Activated CD4-positive, alpha-beta T cell treated with anti-CD3 and anti-CD28 coated beads, Interleukin-2, amount 50 U/mL, for 24 hours (primary cell): ENCODE measurements at regions not wholly inside any gene's neighbourhood (a gene's known extent, or its start where the extent isn't known, plus 50 kb on each side); places are given as distances from the start of the nearest gene placed in this dataset.

Experiments used
- DNase-seq, 2 donors: peaks; one replicate each; pipeline ENCODE4 v3.0.0-alpha.2; 2020; ENCODE audit warnings: low read depth in 1 of 2, low spot score in 1 of 2

DNA sequence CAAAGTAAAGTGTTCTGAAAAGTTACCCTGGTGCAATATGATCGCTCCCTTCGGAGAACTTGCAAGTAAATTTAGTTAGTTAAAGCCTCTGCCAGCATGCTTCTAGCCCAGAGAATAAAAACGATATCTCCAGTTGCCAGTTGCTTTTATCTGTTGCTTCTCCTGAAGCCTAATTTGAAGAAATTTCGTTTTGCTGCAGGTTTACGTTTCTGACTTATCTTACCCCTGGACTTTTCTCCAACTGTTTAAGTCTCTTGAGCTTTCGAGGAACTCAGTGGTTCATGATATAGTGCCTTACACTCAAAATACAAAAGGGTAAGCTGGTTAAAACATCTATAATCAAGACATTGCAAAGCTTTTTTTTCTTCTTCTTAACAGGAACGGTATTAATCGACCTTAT is 131.1 kb downstream of the FAM161A start:
- no peak for DNase-seq

DNA sequence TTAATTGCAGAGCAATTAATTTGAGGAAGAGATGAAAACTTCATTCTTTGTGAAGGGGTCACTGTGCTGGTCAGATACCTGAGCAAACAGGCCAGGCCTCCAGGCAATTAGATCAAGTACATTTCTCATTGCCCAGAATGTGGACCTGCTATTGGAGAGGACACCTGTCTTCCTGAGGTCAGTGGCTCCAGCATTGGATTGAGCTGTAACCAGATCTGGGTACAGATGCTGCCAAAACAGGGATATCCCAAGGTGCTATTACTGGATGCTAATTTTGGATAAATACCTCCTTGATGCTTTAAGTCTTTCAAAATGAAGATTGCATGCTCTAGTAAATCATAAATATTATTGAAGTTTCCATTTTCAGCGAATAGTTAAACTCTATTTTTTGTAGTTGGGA is 131.5 kb downstream of the FAM161A start:
- no peak for DNase-seq

DNA sequence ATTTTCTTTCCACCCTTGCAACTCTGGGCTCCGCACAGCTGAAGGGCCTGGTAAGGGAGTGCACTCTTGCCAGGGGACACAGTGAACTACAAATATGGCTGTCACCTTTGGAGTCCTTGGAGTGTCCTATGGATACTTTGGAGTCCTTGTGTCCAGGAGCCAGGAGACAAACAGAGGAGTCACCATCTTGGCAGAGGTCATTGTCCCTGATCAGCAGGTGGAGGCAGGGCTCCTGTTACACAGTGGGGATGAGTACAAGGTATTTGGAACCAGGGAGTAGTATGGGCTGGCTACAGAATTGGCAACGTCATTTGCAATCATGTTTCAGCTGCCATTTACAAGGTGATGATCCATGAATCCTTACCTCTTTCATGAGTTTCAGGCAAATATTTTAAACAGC is 132.5 kb downstream of the FAM161A start:
- no peak for DNase-seq

DNA sequence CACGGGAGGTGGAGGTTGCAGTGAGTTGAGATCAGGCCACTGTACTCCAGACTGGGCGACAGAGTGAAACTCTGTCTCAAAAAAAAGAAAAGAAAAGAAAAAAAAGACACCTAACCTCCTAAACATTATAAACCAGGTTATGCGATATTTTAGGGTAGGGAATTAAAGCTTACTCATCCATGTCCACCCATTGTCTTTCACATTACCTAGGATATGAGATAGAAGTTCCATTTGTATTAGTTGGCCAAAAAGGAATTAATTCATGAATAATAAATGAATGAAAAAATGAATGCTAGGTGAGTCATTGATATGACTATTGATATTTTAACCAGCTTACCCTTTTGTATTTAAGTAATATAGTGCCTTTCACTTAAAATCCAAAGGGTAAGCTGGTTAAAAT is 132.9 kb downstream of the FAM161A start:
- DNase-seq, result no peak

DNA sequence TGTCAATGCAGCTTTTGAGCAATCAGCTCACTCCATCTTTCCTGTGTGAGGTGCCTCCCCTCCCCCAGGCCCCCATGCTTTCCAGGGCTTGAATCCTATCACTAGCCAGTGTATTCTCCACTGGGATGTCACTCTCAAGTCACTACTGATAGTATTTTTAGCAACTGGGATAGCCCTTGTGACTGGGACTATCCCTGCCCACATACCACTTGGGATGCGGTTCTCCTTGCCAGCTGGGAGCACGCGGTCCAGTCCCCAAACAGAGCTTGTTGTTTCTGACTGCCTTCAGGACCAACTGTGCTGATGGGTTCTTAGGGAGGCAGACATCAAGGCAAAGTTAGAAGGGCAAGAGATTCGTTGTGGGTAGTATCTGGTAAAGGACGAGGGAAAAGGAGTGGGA is 134.9 kb downstream of the FAM161A start:
- DNase-seq, result no peak

DNA sequence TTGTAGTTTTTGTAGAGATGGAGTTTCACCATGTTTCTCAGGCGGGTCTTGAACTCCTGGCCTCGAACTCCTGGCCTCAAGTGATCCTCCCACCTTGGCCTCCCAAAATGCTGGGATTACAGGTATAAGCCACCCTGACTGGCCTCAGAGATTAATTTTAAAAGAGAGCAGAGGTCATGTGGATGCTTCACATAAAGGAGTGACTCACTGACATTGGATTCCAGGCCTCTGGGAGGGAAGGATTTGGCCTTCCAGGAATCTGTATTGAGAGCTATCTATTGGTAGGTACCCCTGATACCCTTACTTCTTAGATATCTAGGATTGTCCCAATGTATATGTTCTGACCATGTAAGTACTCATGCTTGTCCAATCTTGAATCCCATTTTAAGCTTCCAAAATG is 138.4 kb downstream of the FAM161A start:
- no peak for DNase-seq

DNA sequence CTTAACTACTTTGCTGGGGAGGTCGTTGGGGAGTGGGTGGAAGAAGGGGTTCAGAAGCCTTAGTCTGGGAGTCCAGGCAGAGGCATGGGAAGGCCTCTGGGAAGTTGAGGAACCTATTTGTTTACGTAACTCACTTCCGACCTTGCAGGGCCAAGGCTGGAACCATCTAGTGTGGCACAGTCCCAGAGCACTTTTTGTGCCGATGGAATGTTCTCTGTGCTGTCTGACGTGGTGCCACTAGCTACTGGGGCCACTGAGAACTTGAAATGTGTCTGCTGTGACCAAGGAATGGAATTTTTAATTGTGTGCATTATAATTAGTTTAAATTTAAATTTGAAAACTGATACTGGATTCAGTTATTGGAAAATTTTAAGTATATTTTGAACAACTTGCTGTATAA is 139.7 kb downstream of the FAM161A start:
- no peak for DNase-seq

DNA sequence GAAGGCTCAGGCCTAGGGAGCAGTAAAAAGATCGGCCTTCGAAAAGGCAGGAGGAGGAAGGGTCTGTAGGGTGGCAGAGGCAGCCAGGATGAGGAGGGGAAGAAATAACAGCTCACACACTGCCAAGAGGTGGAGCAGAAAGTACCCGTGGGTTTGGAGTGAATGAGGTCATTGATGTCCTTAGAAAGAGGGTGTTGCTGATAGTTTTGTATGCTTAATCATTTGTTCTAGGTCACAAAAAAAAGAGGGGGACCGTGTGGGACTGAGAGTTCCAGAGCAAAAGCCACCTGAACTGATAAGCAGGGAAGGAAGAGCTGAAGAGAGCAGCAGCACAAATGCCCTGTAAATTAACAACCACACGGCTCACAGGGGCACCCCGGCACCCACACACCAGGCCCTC is 140.4 kb downstream of the FAM161A start:
- no peak for DNase-seq

DNA sequence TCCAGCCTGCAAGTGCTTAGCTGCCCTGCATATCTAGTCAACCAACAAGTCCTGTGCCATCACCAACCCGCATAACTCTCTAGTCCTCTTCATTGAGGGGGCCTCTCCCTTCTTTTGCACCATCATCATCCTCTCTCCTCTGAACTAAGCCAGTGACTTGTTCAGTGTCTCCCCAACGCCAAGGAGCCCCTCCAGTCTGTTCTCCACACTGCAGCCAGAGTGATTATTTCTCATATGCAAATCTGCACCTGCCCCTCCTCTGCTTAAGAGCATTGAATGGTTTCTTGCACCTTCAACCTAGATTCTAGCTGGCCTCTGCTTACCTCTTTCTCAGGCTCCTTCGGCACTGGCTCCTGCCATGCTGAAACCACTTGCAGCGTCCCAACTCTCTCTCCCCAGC is 141.8 kb downstream of the FAM161A start:
- DNase-seq, result no peak

DNA sequence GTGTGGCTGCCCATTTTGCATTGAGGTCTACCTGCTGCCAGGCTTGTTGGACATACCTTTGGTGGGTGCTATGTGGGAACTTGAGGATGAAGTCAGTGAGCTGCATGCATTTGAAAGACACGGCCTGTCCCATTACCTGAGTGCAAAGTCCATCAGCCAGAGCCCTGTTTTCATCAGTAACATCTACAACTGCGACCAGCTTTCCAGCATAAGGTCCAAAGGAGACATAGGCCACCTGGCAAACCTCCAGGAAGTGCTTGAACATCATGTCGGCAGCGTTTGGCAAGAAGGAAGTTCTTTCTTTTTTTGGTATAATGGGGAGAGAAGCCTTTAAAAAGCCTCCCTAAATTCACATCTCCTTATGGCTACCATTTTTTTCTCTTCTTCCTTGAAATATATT is 143.1 kb downstream of the FAM161A start:
- DNase-seq, result no peak

DNA sequence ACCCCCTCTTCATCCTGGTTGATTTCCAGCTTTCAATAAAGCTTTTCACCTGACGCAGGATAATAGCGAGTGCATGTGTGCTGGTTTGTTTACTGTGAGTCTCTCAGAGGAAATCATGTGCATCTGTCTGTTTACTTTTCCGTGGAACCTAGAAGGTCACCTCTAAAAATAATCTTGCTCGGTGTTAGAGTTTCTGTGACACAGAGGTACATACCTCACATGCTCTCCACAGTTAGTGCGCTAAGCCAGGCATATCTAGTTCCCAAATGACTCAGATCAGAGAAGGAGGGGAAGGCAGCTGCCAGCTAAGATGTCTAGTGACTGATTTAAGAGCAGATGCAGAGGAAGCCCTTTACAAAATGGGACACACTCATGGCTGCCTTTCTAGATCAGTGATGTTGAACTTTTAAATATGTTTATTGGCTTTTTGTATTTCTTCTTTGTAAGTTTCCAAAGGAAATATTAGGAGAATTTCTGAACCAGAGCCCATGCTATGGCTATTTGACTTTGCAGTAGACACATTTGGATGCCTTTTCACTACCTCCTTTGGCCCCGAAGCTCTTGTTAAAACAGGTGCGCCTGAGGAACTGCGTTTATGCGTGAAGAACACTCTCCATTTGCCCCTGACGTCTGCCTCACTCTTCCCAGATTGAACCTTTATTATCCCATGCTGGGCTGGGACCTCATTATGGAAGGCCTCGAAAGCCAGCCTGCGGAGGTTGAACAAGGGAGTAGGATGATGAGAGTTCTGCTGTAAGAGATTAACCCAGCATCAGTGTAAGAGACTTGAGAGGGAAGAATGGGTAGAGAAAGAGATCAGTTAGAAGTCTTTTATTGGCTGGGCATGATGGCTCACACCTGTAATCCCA is 145.6 kb downstream of the FAM161A start:
- DNase-seq, result no peak

DNA sequence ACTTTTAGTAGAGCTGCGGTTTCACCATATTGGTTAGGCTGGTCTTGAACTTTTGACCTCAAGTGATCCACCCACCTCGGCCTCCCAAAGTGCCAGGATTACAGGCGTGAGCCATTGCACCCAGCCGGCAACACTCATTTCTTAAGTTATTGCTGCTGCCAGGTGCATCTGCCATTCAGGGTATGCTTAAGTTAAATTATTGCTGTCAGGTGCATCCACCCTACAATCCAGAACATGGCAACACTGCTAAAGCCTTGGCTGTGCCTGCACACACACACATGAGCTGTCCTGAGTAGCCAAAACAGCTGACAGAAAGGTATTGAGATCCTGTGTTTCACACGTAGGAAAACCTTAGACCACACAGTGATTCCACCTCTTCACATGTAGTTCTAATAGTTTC is 148.2 kb downstream of the FAM161A start:
- no peak for DNase-seq

DNA sequence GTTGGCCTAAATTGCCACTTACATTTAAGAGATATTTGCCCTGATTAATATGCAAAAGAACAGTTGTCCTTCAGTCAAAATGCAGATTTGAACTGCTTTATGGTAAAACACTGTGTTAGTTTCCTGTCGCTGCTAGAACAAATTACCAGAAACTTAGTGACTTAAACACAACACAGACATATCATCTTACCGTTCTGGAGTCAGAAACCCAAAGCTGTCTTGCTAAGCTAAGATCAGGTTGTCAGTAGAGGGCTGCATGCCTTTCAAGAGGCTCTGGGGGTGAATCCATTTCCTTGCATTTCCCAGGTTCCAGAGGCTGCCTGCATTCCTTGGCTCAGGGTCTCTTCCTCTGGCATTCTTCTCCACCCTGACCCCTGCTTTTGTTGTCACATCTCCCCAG is 149.5 kb downstream of the FAM161A start:
- DNase-seq, result no peak

DNA sequence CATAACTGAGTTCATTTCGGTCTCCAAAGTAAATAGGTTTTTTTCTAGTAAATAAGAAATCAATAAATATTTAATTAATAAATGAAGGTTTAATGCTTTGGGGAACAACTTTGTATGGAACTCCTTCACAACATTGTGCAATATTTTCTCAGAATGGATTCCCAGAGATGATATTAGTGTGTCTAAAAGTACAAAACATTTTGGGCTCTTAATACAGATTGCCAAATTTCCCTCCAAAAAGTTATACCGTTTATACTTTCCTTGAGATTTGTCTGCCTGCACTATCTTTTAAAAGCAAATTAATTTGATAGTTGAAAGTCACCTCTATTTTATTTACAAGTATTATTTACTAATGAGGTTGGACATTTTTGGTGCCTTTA is 151.8 kb downstream of the FAM161A start:
- DNase-seq, result no peak

DNA sequence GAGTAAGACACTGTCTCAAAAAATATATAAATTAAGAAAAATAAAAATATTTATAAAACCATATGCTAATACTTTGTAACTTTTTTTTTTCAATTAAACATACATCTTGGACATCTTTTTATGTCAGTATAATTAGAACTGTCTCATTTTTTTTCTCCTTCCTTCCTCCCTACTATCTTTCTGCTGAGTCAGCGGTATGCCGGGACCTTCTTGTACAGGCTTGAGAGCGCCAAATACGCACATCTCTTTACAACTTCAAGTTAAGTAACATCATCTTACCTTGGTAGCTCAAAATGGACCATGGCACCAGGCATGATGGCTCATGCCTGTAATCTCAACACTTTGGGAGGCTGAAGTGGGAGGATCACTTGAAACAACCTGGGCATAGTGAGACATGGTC is 153.4 kb downstream of the FAM161A start:
- DNase-seq, result no peak

DNA sequence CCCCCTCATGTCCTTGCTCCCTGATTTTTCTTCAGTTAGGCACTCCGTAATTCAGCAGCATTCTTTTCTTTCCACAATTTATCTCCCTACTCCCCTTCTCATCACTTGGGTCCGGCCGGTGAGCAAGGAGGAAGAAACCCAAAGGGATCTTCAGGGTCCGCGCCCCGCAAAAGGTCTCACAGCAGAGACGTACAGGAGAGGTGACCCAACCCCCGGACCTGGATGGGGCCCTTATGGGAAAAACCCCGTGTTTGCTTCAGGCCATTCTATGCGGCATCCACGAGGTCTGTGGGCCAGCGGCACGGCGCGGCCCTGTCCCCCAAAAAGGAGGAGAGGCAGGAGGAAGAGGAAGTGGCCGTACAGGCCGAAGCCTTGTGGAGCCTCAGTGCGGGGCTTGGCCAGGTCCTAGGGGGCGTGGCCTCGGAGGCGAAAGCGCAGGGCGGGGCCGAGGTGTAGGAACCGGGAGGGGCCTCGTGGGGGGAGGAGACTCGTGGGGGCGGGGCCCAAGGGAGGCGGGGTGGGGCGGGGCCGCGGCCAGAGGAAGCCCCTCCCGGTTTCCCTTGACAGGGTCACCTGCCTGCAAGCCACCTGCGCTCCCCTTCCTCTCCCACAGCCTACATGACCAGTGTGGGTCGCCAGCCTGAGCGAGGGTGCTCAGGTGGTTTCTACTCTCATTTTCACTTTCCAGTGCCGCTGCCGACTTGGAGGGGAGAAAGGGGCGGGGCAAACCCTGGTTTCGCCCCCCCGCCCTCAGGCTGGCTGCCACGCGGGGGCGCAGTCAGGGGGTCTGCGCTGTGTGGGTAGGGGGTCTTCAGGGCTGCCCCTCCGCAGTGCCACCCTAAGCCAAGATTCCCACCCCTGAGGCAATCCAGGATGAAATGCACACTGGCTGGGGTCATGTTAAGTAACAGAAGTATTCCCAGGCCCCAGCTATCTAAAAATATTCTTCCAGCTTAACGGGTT is 156.4 kb upstream of the XPO1 start:
- peak; percentile 60 to 69 for DNase-seq

DNA sequence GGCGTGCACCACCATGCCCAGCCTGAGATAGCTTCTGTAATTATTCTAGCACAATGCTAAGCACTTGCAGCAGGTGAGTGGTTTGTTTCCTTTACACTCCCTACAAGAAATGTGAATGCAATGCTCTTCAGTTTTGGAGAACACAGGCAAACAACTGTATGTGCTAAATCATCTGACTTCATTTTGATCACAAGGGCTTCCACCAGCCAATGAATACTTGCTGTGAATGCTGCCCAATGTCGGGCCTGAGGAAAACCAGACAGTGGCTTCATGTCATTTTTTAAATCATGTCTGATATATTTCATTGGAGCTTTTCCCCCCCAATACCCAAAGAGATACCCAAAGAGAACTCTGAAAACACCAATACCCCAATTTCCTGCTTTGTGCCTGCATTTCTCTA is 155.6 kb upstream of the XPO1 start:
- no peak for DNase-seq

DNA sequence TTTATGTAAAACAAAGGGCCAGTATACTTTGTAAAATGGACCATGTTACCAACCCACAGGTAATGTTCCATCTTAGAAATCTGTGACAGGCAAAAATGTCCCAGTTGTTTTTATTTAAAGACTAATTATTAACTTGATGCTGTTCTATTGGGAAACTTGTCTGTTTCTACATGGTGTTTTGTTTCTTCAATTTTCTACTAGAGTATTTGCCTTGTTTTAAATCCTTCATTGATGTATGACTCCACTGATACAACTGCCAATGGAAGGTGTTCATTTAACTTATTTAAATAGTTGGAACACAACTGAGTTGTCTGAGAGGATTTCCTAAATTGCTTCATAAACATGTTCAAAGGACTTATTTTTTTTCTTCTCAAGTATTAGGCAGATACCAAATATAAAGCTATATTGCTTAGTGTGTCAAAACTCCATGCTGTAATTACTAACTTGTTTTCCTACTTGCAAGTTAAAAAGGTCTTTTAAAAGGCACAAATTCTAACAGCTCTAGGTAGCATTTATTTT is 152.0 kb upstream of the XPO1 start:
- no peak for DNase-seq

DNA sequence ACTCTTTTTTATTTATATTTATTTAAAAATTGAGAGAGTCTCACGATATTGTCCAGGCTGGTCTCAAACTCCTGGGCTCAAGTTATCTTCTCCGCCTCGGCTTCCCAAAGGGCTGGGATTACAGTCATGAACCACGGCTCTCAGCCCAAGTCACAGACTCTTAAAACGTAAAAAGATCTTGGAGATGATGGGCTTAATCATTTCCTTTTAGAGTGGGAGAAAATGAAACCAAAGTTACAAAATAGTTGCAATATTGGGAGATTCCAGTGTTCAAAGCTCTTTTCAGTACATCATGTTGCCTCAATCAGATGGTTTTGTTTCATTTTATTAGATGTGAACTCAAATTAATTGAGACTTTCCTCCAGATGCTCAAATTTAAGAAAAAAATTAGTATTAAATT is 151.4 kb upstream of the XPO1 start:
- no peak for DNase-seq

DNA sequence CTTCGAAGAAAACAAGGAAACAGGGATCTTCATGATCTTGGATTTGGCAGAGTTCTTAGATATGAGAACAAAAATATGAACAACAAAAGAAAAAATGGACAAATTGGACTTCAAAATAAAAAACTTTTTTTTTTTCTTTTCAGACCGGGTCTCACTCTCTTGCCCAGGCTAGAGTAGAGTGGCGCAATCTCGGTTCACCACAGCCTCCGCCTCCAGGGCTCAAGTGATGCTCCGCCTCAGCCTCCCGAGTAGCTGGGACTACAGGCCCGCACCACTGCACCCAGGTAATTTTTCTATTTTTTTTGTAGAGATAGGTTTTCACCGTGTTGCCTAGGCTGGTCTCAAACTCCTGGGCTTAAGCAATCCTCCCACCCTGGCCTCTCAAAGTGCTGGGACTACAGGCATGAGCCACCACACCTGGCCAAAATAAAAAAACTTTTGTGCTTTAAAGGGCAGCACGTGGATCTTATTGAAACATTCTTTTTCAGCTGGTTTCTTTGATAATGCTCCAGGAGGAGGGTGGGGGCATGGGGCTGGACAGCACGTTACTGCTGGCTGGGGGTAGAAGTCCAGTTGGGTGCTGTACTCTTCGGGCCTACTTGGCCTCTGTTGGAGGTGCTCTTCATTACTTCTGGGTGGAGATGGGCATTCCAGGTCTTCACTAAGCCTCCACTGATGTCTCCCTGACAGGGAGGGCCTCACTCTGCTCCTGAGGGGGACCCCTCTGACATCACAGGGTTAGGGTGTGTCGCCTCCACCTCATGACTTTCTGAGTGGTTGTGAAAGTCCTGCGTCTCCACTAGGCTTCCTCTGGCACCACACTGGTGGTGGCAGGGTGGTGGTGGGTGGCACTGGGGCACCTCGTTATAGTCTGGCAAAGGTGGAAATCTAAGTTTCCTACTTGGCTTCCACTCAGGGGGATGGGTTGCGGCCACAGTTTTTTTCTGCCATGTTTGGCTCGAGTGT is 150.5 kb upstream of the XPO1 start:
- DNase-seq, result no peak

DNA sequence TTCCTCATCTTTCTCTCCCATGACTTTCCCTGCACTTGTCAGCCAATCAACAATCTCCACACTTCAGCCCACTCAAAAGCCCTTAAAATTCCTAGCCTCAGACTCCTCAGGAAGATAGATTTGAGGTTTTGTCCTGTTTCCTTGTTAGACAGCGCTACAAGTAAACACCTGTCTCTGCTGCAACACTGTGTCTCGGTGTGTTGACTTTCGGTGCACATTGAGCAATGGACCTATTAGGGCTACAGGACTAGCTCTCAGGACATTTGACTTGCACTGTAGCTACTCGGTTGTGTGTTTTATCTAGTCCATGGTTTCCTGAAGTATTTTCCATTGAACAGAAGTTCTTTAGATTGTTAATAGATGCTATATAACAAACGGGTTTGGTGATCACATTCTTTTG is 140.9 kb upstream of the XPO1 start:
- no peak for DNase-seq
